Mucosa of descending colon (tissue), 3 donors: ENCODE measurements at regions not wholly inside any gene's neighbourhood (a gene's known extent, or its start where the extent isn't known, plus 50 kb on each side); places are given as distances from the start of the nearest gene placed in this dataset.
"Not testable (repeated sequence)": the region's sequence is repeated elsewhere in the genome, so short reads cannot be mapped to it uniquely, and the experiment has no call there.

Experiments
- ATAC-seq: fragments of 200-7000 bp; cut with Tn5 transposase; one replicate; pipeline ENCODE4 v1.9.1; 2020; ENCODE audit warnings: mild to moderate bottlenecking, moderate library complexity
- DNase-seq, 3 donors: peaks; one replicate each; pipeline ENCODE4 v3.0.0-alpha.2; 2020
- H3K36me3 ChIP-seq: fragments of 200-600 bp; one replicate; pipeline ENCODE4 v1.8.0; 2021; ENCODE audit warnings: low read depth, mild to moderate bottlenecking
- H3K4me1 ChIP-seq: fragments of 200-600 bp; one replicate; pipeline ENCODE4 v1.8.0; 2021; ENCODE audit warnings: low read depth, mild to moderate bottlenecking
- H3K4me3 ChIP-seq: fragments of 200-600 bp; one replicate; pipeline ENCODE4 v1.8.0; 2021; ENCODE audit warnings: mild to moderate bottlenecking
- H3K9me3 ChIP-seq: fragments of 200-600 bp; one replicate; pipeline ENCODE4 v1.8.0; 2021; ENCODE audit warnings: mild to moderate bottlenecking
- CTCF ChIP-seq: fragments of 200-600 bp; IDR thresholded peaks from one replicate; pipeline ENCODE4 v1.8.0; 2022; ENCODE audit warnings: antibody characterized with exemption, mild to moderate bottlenecking
- intact Hi-C, 2 donors: fragments of 100-400 bp; cut with DNase I in 1 of 2; cut with micrococcal nuclease in 1 of 2; formaldehyde crosslinking; loops; one replicate each; pipeline versions ENCODE4 v1.11.0 to v1.11.1; 2022; cut with DNase I, micrococcal nuclease
- donor health status: DM: no; HTN: no; CAD: no; lungs with moderate emphysema.
- donor health status: DM: no; HTN: no; CAD: no.
- donor health status: DM: no; HTN: yes; CAD: no.

DNA sequence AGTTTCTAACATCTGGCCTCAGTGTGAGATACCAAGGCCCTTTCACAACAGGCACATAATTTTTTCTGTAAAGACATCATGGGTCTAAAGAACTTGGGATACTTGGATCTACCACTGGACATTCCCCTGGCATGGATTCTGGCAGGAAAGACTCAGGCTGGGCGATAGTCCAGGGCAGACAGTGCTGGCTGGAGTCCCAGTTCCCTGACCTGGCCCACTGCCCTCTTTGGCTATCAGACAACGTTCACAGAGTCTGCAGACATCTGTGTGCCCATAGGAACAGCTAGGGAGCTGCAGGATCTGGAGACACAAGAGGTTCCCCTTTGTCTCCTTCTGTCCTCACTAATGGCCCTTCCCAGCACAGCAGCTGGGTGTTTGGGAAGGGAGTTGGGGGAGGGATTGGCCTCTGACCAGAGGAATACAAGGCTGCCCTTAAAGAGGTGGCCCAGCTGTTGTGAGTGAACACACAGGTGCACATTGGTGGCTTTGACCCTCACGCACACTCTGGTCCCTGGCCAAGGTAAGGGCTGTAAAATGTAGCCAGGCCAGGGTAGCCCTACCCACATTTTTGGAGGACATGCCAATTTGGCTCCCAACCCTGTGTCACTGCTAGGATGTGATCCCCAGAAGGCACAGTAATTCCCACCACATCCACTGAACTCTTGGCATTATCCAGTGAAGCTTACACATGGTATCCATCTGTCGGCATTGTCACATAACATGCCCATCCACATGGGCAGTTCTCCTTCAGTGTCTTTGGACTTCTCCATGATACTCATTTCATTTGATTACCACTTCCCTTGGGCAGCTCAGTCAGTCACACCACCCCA is 72.3 kb downstream of the SOX3 start:
- Histone ChIP-seq H3K9me3 (no peaks in the 10 kb centered on the region), H3K4me3 (no peak overlapping the region), H3K4me1 (no peaks in the 10 kb centered on the region), H3K36me3 (no peaks in the 10 kb centered on the region)
- intact Hi-C loops, result no loop called here
- DNase-seq (no peak), ATAC-seq (no peak)
- TF ChIP-seq CTCF, result no peak

DNA sequence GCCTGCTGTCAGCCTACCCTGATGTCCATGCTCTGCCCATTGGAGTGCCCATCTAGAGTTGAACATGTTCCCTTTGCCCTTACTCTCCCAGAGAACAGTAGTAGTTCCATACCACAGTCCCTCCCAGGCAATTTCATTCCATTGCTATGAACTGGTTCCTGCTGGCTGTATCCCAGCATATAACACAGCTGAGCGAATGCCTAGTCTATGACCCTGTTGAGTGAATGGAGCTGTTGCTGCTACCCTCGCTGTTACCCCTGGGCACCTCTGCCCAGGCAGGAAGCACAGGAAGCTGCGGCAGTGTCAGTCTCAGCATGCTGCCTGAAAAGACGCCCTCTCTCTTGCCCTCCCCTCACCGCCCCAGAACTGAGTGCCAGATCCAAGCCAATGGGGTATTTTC is 73.3 kb downstream of the SOX3 start:
- TF ChIP-seq CTCF, result no peak
- H3K4me3 ChIP-seq, result no peak overlapping the region
- H3K36me3 ChIP-seq, result no peaks in the 10 kb centered on the region
- DNase-seq (no peak), ATAC-seq (no peak)
- no peaks in the 10 kb centered on the region for H3K9me3 ChIP-seq
- intact Hi-C loops, result no loop called here
- no peaks in the 10 kb centered on the region for H3K4me1 ChIP-seq

DNA sequence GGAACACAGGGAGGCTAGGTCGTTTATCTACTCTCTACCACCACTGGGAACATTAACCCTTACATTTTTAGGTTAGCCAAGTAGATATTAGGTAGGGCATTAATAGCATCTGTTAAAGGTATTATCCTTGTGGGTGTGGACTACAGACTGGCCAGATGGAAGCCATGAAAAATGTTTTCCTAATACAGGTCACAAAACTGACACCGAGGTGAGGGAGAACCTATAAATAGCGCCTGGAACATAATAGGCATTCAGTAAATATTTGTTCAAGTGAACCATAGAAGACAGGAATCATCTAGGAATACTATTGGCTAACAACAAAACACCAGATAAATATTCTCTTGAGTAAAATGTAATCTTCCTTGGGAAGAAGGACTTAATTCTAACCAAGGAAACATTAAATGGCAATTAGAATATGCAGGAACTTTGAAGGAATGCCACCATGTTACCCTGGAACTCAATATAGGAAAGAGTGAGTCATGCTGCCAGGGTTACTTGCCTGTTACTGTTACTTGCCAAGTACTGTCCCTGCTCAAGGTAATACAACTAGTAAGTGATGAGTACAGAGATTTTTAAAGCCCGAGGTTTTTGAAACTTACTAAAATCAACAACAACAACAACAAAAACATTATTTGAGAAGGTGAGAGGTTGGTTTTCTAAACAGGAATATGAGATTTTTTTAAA is 79.0 kb downstream of the SOX3 start:
- intact Hi-C loops, result no loop called here
- Histone ChIP-seq H3K4me1 (no peaks in the 10 kb centered on the region), H3K9me3 (no peaks in the 10 kb centered on the region), H3K36me3 (no peaks in the 10 kb centered on the region), H3K4me3 (no peak overlapping the region)
- ATAC-seq (no peak), DNase-seq (no peak)
- no peak for TF ChIP-seq CTCF

DNA sequence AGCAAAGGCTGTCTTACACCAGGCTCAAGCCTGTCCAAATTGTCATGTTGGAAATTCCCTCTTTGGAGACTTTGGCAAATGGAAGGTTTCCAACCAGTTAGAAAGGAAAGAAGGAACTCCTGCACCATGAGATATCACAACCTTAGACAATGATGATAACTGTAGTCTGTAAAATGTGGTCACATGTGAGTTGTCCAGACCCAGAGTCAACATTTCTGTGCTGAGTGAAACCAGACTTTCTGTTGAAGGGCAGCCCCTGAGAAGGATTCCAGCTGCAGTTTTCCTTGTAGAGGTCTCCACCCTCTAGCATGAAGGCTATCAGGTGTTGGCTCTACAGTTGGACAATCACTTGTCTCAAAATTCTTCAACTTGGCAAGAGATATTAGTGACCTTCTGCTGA is 82.4 kb downstream of the SOX3 start:
- H3K4me3 ChIP-seq, result no peak overlapping the region
- intact Hi-C loops, result no loop called here
- ATAC-seq, result no peak

GRCh38 chrX:140402131-140402530 is 102.7 kb downstream of the SOX3 start:
- H3K4me1 ChIP-seq, DNase-seq, H3K36me3 ChIP-seq, ATAC-seq, H3K9me3 ChIP-seq, H3K4me3 ChIP-seq, intact Hi-C loops: not testable (repeated sequence)

More for the DNA sequence above, 82.4 kb downstream of the SOX3 start:
- no peak for TF ChIP-seq CTCF
- no peak for DNase-seq
- no peaks in the 10 kb centered on the region for H3K36me3 ChIP-seq
- no peaks in the 10 kb centered on the region for H3K9me3 ChIP-seq
- H3K4me1 ChIP-seq, result no peaks in the 10 kb centered on the region

GRCh38 chrX:140396326-140396725 is 108.5 kb downstream of the SOX3 start:
- intact Hi-C loops, DNase-seq, H3K4me3 ChIP-seq, ATAC-seq, H3K9me3 ChIP-seq, H3K4me1 ChIP-seq, H3K36me3 ChIP-seq: not testable (repeated sequence)
